BE2C (cell line): ENCODE measurements at regions not wholly inside any gene's neighbourhood (a gene's known extent, or its start where the extent isn't known, plus 50 kb on each side); places are given as distances from the start of the nearest gene placed in this dataset.

Experiments
- DNase-seq: peaks from one replicate; pipeline ENCODE4 v3.0.0-alpha.2; 2020
- H3K27me3 ChIP-seq: fragments of 250-450 bp; sonication (Bioruptor Pico); 2 replicates; pipeline ENCODE4 v1.5.1; 2020; ENCODE audit warnings: mild to moderate bottlenecking
- H3K36me3 ChIP-seq: fragments of 250-450 bp; sonication (Bioruptor Pico); 2 replicates; pipeline ENCODE4 v1.5.1; 2020; ENCODE audit warnings: mild to moderate bottlenecking
- H3K4me1 ChIP-seq: fragments of 250-450 bp; sonication (Bioruptor Pico); 2 replicates; pipeline ENCODE4 v1.5.1; 2020
- H3K4me3 ChIP-seq: 2 replicates; pipeline ENCODE4 v1.5.1; 2011; ENCODE audit warnings: low read depth, low read length
- H3K9me3 ChIP-seq: fragments of 250-450 bp; sonication (Bioruptor Pico); 2 replicates; pipeline ENCODE4 v1.5.1; 2020
- TF ChIP-seq, protein P1 (sequence below): IDR thresholded peaks from 2 replicates; pipeline ENCODE4 v1.5.1; 2012; ENCODE audit warnings: mild to moderate bottlenecking, low read depth, low read length

DNA sequence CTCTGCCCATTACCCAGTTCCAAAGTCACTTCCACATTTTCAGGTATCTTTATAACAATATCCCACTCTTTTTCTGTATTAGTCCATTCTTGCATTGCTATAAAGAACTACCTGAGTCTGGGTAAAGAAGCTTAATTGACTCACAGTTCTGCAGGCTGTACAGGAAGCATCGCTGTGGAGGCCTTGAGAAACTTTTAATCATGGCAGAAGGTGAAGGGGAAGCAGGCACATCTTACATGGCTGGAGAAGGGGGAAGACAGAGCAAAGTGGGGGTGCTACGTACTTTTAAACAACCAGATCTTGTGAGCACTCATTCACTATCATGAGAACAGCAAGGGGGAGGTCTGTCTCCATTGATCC lies 85.4 kb upstream of the MAP4K3 start:
- H3K4me1 ChIP-seq: no peaks in the 10 kb centered on the region
- H3K9me3 ChIP-seq: no peaks in the 10 kb centered on the region
- H3K4me3 ChIP-seq: no peak overlapping the region
- no peaks in the 10 kb centered on the region for H3K36me3 ChIP-seq
- DNase-seq: no peak
- H3K27me3 ChIP-seq: no peaks in the 10 kb centered on the region
- TF ChIP-seq, protein P1, sequence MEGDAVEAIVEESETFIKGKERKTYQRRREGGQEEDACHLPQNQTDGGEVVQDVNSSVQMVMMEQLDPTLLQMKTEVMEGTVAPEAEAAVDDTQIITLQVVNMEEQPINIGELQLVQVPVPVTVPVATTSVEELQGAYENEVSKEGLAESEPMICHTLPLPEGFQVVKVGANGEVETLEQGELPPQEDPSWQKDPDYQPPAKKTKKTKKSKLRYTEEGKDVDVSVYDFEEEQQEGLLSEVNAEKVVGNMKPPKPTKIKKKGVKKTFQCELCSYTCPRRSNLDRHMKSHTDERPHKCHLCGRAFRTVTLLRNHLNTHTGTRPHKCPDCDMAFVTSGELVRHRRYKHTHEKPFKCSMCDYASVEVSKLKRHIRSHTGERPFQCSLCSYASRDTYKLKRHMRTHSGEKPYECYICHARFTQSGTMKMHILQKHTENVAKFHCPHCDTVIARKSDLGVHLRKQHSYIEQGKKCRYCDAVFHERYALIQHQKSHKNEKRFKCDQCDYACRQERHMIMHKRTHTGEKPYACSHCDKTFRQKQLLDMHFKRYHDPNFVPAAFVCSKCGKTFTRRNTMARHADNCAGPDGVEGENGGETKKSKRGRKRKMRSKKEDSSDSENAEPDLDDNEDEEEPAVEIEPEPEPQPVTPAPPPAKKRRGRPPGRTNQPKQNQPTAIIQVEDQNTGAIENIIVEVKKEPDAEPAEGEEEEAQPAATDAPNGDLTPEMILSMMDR: no peak

DNA sequence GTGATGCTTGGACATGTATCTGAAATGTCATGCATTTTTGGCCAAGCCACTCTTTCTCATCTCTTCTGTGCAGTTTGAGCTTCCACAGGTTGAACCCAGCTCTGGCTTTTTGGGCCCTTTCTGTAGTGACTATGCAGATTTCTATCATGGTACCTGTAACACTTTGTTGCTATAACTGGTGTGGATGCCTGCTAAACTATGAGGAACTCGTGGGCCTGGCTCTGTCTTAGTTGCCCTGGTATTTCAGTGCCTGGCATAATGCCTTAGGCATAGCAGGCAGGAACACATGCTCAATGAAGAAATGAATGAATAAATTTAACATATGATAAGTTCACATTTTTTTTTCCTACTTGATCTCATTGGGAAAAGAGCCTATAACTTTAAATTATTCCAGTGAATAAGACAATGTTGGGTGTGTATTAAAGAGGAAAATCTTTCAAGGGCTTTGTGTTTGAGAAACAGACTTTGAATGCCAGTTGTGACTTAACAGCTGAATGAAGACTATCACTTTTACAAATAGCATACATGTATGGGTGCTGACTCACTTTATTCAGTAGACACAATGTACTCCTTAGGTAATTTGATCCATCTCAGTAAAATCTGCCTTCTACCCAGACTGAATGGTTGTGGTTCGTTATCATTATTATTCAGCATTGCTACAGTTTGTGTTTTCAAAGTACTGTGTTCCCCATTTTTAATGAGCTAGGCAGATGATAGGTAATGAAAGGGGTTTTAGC lies 86.4 kb upstream of the MAP4K3 start:
- TF ChIP-seq, protein P1: no peak
- DNase-seq: no peak
- Histone ChIP-seq H3K36me3 (no peaks in the 10 kb centered on the region), H3K4me1 (no peaks in the 10 kb centered on the region), H3K9me3 (no peaks in the 10 kb centered on the region), H3K4me3 (no peak overlapping the region), H3K27me3 (no peaks in the 10 kb centered on the region)

DNA sequence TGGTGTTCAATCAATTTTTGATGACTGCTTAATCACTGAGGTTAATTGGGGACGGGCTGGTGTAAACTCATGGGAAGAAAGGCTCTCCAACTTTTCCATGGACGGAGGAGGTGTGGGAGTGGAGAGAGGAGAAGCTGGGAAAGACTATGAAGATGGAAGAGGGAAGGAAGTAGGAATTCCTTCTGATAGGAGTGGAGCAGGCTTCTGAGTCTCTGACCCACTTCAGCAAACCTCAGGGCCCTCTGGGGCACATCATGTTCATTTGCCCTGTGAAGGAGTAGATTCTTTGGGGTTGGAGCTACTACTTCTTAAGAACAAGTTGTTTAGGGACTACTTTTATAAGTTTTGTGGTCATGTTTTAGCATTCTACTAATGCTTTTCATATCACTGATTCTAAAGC lies 87.0 kb upstream of the MAP4K3 start:
- H3K36me3 ChIP-seq: no peaks in the 10 kb centered on the region
- H3K9me3 ChIP-seq: no peaks in the 10 kb centered on the region
- H3K27me3 ChIP-seq: no peaks in the 10 kb centered on the region
- TF ChIP-seq, protein P1: no peak
- no peak for DNase-seq
- no peaks in the 10 kb centered on the region for H3K4me1 ChIP-seq
- H3K4me3 ChIP-seq: no peak overlapping the region

DNA sequence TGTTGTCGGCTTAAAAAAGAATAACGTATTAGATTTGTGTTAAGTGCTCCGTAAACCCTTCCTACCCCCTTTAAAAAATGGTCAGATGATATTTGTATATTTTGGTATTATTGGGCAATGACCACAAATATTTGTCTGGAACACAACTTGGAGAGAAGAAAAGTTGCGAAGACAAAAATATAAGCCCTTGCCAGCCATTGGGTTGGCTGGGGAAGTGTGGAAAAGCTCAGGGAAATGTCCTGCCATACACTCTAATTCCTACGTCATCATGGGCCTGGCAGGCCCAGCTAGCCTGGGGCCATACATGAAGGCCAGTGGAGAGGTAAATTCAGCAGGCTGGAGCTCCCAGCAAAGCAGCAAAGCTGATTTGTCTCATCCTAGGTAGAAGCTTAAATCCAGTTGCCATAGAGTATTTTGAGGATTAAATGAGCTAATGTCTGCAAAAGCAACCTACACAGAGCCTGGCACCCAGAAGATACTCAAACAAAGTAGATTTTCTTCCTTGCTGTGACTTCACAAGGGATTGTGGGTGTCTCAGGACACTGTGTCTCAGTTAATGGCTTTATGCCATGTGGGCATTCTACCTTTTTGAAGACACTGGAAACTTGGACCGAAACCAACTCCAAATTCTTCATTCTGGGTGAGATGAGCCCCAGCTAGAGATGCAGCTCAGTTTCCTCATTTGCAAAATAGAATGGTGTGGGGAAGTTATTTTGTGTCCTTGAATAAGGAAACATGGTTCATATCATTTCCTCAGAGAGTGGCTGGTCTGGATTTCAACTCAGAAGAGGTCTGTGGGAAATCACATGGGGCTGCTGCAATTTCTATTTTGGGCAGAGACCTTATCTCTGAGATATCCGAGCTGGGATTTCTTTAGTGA lies 87.9 kb upstream of the MAP4K3 start:
- Histone ChIP-seq H3K4me3 (no peak overlapping the region), H3K9me3 (no peaks in the 10 kb centered on the region), H3K27me3 (no peaks in the 10 kb centered on the region), H3K4me1 (no peaks in the 10 kb centered on the region), H3K36me3 (no peaks in the 10 kb centered on the region)
- TF ChIP-seq, protein P1: no peak
- DNase-seq: no peak

DNA sequence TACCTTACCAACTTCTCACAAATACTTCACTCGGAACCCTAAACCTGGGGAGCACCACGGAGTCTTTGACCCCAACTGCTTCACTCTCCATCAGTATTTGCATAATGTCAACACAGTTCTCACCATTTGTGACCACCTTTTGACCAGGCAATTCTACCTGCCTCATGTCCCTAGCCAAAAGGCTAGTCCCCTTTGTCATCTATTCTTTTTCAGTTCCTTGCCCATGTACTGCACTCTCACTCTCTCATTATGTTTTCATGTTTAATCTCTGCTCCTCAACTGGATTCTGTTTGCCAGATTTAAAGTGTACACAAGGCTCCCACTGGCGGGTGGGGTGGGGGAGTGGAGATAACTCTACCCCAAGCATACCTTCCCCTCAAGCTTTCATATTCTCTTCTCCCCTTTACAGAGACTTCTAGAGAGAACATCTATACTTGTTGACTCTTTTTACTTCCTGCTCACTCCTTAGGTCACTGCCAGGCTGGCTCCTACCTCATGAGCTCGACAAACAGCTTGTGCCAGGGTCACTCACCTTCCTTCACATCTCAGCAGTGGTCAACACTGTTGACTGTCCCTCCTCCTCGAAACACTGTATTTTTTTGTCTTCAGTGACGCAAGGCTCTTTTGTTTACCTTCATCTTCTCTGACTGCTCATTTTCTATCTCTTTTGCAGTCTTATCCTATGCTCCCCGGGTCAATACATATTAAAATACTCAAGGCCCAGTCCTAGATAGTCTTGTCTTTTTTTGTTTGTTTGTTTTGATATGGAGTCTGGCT lies 88.7 kb upstream of the MAP4K3 start:
- Histone ChIP-seq H3K36me3 (no peaks in the 10 kb centered on the region), H3K4me3 (no peak overlapping the region), H3K9me3 (no peaks in the 10 kb centered on the region), H3K4me1 (no peaks in the 10 kb centered on the region; the same call in 1 of the 2 replicates), H3K27me3 (no peaks in the 10 kb centered on the region)
- TF ChIP-seq, protein P1: no peak
- no peak for DNase-seq
